Neural progenitor cell (in vitro differentiated cells): ENCODE measurements at regions not wholly inside any gene's neighbourhood (a gene's known extent, or its start where the extent isn't known, plus 50 kb on each side); places are given as distances from the start of the nearest gene placed in this dataset.

ENCODE experiments used
- DNase-seq: peaks from one replicate; pipeline ENCODE4 v3.0.0-alpha.2; 2016; ENCODE audit warnings: low spot score
- H2AFZ ChIP-seq: fragments of 200-600 bp; sonication (generic); replicated peaks from 2 replicates; pipeline ENCODE4 v1.6.1; 2016; ENCODE audit warnings: antibody characterized with exemption
- H3F3A ChIP-seq: fragments of 200-600 bp; sonication (generic); 2 replicates; pipeline ENCODE4 v1.6.1; 2016; ENCODE audit warnings: antibody characterized with exemption, low read depth
- H3K27ac ChIP-seq: fragments of 200-600 bp; sonication (generic); 2 replicates; pipeline ENCODE4 v1.5.1; 2016; ENCODE audit warnings: mild to moderate bottlenecking
- H3K27me3 ChIP-seq: fragments of 200-600 bp; sonication (generic); 2 replicates; pipeline ENCODE4 v1.6.1; 2016; ENCODE audit warnings: mild to moderate bottlenecking, moderate library complexity
- H3K36me3 ChIP-seq: fragments of 200-600 bp; sonication (generic); 2 replicates; pipeline ENCODE4 v1.5.1; 2016
- H3K4me1 ChIP-seq: fragments of 200-600 bp; sonication (generic); 2 replicates; pipeline ENCODE4 v1.6.1; 2016; ENCODE audit warnings: mixed run types
- H3K4me2 ChIP-seq: fragments of 200-600 bp; sonication (generic); 2 replicates; pipeline ENCODE4 v1.6.1; 2016
- H3K4me3 ChIP-seq: fragments of 200-600 bp; sonication (generic); 2 replicates; pipeline ENCODE4 v1.5.1; 2016
- H3K79me2 ChIP-seq: fragments of 200-600 bp; sonication (generic); 2 replicates; pipeline ENCODE4 v1.6.1; 2016; ENCODE audit warnings: low read depth
- H3K9ac ChIP-seq: fragments of 200-600 bp; sonication (generic); 2 replicates; pipeline ENCODE4 v1.6.1; 2016
- H3K9me3 ChIP-seq: fragments of 200-600 bp; sonication (generic); 2 replicates; pipeline ENCODE4 v1.5.1; 2016; ENCODE audit warnings: low read depth
- H4K20me1 ChIP-seq: fragments of 200-600 bp; sonication (generic); 2 replicates; pipeline ENCODE4 v1.6.1; 2016; ENCODE audit warnings: low read depth
- H3K27ac Mint-ChIP-seq: 3 replicates; pipeline ENCODE4 v1.8.0; 2021; ENCODE audit warnings: mixed read lengths
- H3K27me3 Mint-ChIP-seq: 2 replicates; pipeline ENCODE4 v1.8.0; 2022; ENCODE audit warnings: low read depth, mild to moderate bottlenecking, inconsistent platforms, moderate library complexity, mixed read lengths; ENCODE audit not compliant: insufficient read depth
- H3K36me3 Mint-ChIP-seq: 3 replicates; pipeline ENCODE4 v1.8.0; 2021; ENCODE audit warnings: mixed read lengths
- H3K4me1 Mint-ChIP-seq: 3 replicates; pipeline ENCODE4 v1.8.0; 2021; ENCODE audit warnings: mixed read lengths
- H3K4me3 Mint-ChIP-seq: 3 replicates; pipeline ENCODE4 v1.8.0; 2021; ENCODE audit warnings: mild to moderate bottlenecking, moderate library complexity, mixed read lengths
- H3K9me3 Mint-ChIP-seq: 3 replicates; pipeline ENCODE4 v1.8.0; 2020; ENCODE audit warnings: mixed read lengths
- EZH2 ChIP-seq: fragments of 200-600 bp; sonication (generic); IDR thresholded peaks from 2 replicates; pipeline ENCODE4 v1.6.1; 2017; ENCODE audit warnings: antibody characterized with exemption, mild to moderate bottlenecking, moderate library complexity
- EZH2phosphoT487 ChIP-seq: fragments of 200-600 bp; sonication (generic); IDR thresholded peaks from 2 replicates; pipeline ENCODE4 v1.6.1; 2017; ENCODE audit warnings: antibody characterized with exemption
- TF ChIP-seq, protein P1 (sequence below): fragments of 200-600 bp; sonication (generic); IDR thresholded peaks from 2 replicates; pipeline ENCODE4 v1.5.1; 2017; ENCODE audit warnings: antibody characterized with exemption, mild to moderate bottlenecking

DNA sequence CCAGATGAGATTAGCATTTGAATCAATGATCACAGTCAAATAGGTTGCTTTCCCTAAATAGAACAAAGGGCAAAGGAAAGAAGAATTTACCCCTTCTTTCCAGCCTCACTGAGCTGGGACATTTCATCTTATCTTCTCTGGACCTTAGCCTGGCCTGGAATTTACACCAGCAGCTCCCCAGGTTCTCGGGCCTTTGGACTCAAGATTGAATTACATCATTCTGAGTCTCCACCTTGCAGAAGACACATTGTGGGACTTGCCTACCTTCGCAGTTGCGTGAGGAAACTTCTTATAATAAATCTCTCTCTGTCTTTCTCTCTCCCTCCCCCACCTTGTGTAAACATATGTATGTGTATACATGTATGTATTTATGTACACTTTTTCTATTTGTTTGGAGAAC, 732.4 kb downstream of the IPMK start:
- Histone ChIP-seq H4K20me1 (no peaks in the 10 kb centered on the region), H3K9me3 (no peaks in the 10 kb centered on the region), H2AFZ (no peak overlapping the region), H3K4me2 (no peak overlapping the region), H3K79me2 (no peaks in the 10 kb centered on the region), H3K27me3 (no peaks in the 10 kb centered on the region), H3K4me3 (no peak overlapping the region), H3K36me3 (no peaks in the 10 kb centered on the region), H3F3A (no peaks in the 10 kb centered on the region), H3K9ac (no peak overlapping the region), H3K27ac (no peak overlapping the region), H3K4me1 (no peaks in the 10 kb centered on the region)
- Mint-ChIP-seq H3K27me3 (no peaks in the 10 kb centered on the region), H3K36me3 (no peaks in the 10 kb centered on the region), H3K9me3 (no peaks in the 10 kb centered on the region), H3K27ac (no peak overlapping the region), H3K4me1 (no peaks in the 10 kb centered on the region), H3K4me3 (no peak overlapping the region)
- TF ChIP-seq, protein P1, sequence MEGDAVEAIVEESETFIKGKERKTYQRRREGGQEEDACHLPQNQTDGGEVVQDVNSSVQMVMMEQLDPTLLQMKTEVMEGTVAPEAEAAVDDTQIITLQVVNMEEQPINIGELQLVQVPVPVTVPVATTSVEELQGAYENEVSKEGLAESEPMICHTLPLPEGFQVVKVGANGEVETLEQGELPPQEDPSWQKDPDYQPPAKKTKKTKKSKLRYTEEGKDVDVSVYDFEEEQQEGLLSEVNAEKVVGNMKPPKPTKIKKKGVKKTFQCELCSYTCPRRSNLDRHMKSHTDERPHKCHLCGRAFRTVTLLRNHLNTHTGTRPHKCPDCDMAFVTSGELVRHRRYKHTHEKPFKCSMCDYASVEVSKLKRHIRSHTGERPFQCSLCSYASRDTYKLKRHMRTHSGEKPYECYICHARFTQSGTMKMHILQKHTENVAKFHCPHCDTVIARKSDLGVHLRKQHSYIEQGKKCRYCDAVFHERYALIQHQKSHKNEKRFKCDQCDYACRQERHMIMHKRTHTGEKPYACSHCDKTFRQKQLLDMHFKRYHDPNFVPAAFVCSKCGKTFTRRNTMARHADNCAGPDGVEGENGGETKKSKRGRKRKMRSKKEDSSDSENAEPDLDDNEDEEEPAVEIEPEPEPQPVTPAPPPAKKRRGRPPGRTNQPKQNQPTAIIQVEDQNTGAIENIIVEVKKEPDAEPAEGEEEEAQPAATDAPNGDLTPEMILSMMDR: no peak
- TF ChIP-seq EZH2 (no peak), EZH2phosphoT487 (no peak)
- no peak for DNase-seq

DNA sequence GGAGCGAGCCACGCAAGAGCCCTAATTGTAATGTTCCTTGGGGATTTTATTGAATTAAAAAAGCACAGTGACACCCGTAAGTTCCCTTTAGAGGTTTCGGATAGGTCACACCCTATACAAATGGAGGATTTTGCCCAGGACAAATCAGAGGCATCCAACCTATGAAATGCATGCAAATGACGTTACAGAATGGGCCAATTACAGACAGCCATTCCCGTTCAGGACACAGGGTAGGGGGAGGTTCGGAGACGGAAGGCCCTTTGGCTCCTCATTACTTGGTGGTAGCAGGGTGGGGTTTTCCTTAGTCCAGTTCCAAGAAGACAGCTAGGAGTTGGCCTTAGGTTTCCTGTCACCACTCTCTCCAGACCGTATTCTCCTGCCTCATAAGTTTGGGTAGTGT, 754.1 kb downstream of the IPMK start:
- Histone ChIP-seq H3K4me1 (no peaks in the 10 kb centered on the region), H3K9me3 (no peaks in the 10 kb centered on the region), H3K4me2 (no peak overlapping the region), H3K9ac (no peak overlapping the region), H3K79me2 (no peaks in the 10 kb centered on the region), H3K27ac (no peak overlapping the region), H4K20me1 (no peaks in the 10 kb centered on the region), H3K27me3 (no peaks in the 10 kb centered on the region), H3K36me3 (no peaks in the 10 kb centered on the region), H2AFZ (peak overlapping the region; percentile 89), H3K4me3 (no peak overlapping the region), H3F3A (no peaks in the 10 kb centered on the region)
- no peaks in the 10 kb centered on the region for H3K36me3 Mint-ChIP-seq
- DNase-seq: no peak
- peaks cover 7% of the 10 kb centered on the region for H3K9me3 Mint-ChIP-seq
- no peak overlapping the region for H3K4me3 Mint-ChIP-seq
- H3K4me1 Mint-ChIP-seq: no peaks in the 10 kb centered on the region
- no peak for TF ChIP-seq EZH2phosphoT487
- TF ChIP-seq, protein P1: no peak
- no peak for TF ChIP-seq EZH2
- no peak overlapping the region for H3K27ac Mint-ChIP-seq
- no peaks in the 10 kb centered on the region for H3K27me3 Mint-ChIP-seq

DNA sequence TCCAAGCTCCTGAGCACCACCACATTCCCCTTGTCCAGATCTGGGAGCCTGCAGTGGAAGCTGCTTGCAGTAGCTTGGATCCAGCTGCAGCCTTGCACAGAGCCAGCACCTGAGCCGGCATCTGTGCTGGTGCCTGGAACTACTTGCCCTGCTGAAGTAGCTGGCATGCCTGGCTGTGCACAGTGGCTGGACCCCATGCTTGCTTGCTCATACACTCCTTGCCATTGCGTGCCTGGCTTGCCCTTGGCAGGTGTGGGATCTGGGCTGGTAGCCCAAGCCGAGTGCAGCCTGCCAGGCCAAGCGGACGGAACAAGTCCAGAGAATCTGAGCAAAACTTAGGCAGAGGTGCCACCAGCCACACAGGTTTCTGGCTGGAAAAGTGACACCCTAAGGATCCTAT, 759.9 kb downstream of the IPMK start:
- no peak overlapping the region for H2AFZ ChIP-seq
- no peaks in the 10 kb centered on the region for H3F3A ChIP-seq
- no peaks in the 10 kb centered on the region for H3K27me3 ChIP-seq
- TF ChIP-seq, protein P1: no peak
- TF ChIP-seq EZH2: no peak
- TF ChIP-seq EZH2phosphoT487: no peak
- H3K9me3 ChIP-seq: no peaks in the 10 kb centered on the region
- H3K4me1 Mint-ChIP-seq: no peaks in the 10 kb centered on the region
- no peak overlapping the region for H3K4me3 ChIP-seq
- no peaks in the 10 kb centered on the region for H3K4me1 ChIP-seq
- no peak overlapping the region for H3K27ac Mint-ChIP-seq
- H3K9me3 Mint-ChIP-seq: no peaks in the 10 kb centered on the region
- H3K4me3 Mint-ChIP-seq: no peak overlapping the region
- no peak overlapping the region for H3K4me2 ChIP-seq
- no peaks in the 10 kb centered on the region for H3K36me3 Mint-ChIP-seq
- no peaks in the 10 kb centered on the region for H4K20me1 ChIP-seq
- H3K79me2 ChIP-seq: no peaks in the 10 kb centered on the region
- H3K9ac ChIP-seq: no peak overlapping the region
- no peak overlapping the region for H3K27ac ChIP-seq
- H3K36me3 ChIP-seq: no peaks in the 10 kb centered on the region
- H3K27me3 Mint-ChIP-seq: peaks cover 3% of the 10 kb centered on the region
- no peak for DNase-seq
